OCI-LY3 (cell line): ENCODE measurements at regions not wholly inside any gene's neighbourhood (a gene's known extent, or its start where the extent isn't known, plus 50 kb on each side); places are given as distances from the start of the nearest gene placed in this dataset.
"Not testable (repeated sequence)": the region's sequence is repeated elsewhere in the genome, so short reads cannot be mapped to it uniquely, and the experiment has no call there.

Experiments used
- H2AFZ ChIP-seq: fragments of 200-600, 300-600 bp; shearing (Covaris generic); 2 replicates; pipeline ENCODE4 v1.6.0; 2014; ENCODE audit warnings: antibody characterized with exemption, low read depth, low read length
- H3K27ac ChIP-seq: fragments of 200-600, 300-600 bp; sonication (generic); 2 replicates; pipeline ENCODE4 v1.5.1; 2014; ENCODE audit warnings: mild to moderate bottlenecking, low read length, moderate library complexity, mixed read lengths
- H3K27me3 ChIP-seq: fragments of 200-600, 300-600 bp; sonication (generic); 2 replicates; pipeline ENCODE4 v1.6.1; 2014; ENCODE audit warnings: low read depth, low read length, mixed read lengths
- H3K36me3 ChIP-seq: fragments of 200-600, 300-600 bp; sonication (generic); replicated peaks from 2 replicates; pipeline ENCODE3; 2014; ENCODE audit warnings: low read depth, low read length, mixed read lengths
- H3K4me1 ChIP-seq: fragments of 300-600, 200-600 bp; sonication (generic); 2 replicates; pipeline ENCODE4 v1.6.1; 2014; ENCODE audit warnings: low read length, mixed read lengths
- H3K4me2 ChIP-seq: fragments of 200-600, 300-600 bp; sonication (generic); 2 replicates; pipeline ENCODE4 v1.6.1; 2014; ENCODE audit warnings: low read length, mixed read lengths
- H3K4me3 ChIP-seq: fragments of 300-600, 200-600 bp; sonication (generic); 2 replicates; pipeline ENCODE4 v1.5.1; 2014; ENCODE audit warnings: antibody characterized with exemption, mild to moderate bottlenecking, low read length, moderate library complexity
- H3K79me2 ChIP-seq: fragments of 300-600, 200-600 bp; shearing (Covaris generic); 2 replicates; pipeline ENCODE4 v1.6.1; 2014; ENCODE audit warnings: mild to moderate bottlenecking, low read length, mixed read lengths
- H3K9ac ChIP-seq: fragments of 300-600, 200-600 bp; shearing (Covaris generic); 2 replicates; pipeline ENCODE4 v1.6.0; 2014; ENCODE audit warnings: mild to moderate bottlenecking, low read length, moderate library complexity
- H3K9me3 ChIP-seq: fragments of 200-600, 300-600 bp; shearing (Covaris generic); 2 replicates; pipeline ENCODE4 v1.6.1; 2014; ENCODE audit warnings: low read length, mixed read lengths; ENCODE audit not compliant: insufficient read depth
- H4K20me1 ChIP-seq: fragments of 200-600, 300-600 bp; sonication (generic); 2 replicates; pipeline ENCODE4 v1.6.1; 2016; ENCODE audit warnings: low read length, mixed read lengths; ENCODE audit not compliant: insufficient read depth
- EZH2phosphoT487 ChIP-seq: fragments of 200-600 bp; shearing (Covaris generic); IDR thresholded peaks from 2 replicates; pipeline ENCODE4 v1.6.1; 2018; ENCODE audit warnings: antibody characterized with exemption, mixed run types, low read depth
- TF ChIP-seq, protein P1 (sequence below): fragments of 200-600, 300-600 bp; sonication (generic); IDR thresholded peaks from 2 replicates; pipeline ENCODE4 v1.5.1; 2014; ENCODE audit warnings: antibody characterized with exemption, low read length, low read depth

DNA sequence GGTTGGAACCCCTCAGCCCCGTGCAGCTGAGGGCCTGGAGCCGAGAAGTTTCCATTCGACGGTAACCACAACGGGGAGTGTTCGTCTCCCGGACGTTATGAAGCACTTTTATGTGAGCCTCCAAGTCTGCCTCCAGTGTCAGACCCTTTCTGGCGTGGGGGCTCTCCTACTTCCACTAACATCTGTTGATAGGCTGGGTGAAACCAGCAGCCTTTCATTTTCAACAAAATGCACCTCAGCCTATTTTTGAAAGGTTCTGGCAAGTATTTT, 257.4 kb downstream of the THBS2 start:
- no peaks in the 10 kb centered on the region for H3K27me3 ChIP-seq
- H2AFZ ChIP-seq = no peak overlapping the region
- no peak overlapping the region for H3K4me3 ChIP-seq
- H3K4me1 ChIP-seq = no peaks in the 10 kb centered on the region
- no peaks in the 10 kb centered on the region for H3K79me2 ChIP-seq
- H3K27ac ChIP-seq = no peak overlapping the region
- no peak overlapping the region for H3K9ac ChIP-seq
- TF ChIP-seq, protein P1, sequence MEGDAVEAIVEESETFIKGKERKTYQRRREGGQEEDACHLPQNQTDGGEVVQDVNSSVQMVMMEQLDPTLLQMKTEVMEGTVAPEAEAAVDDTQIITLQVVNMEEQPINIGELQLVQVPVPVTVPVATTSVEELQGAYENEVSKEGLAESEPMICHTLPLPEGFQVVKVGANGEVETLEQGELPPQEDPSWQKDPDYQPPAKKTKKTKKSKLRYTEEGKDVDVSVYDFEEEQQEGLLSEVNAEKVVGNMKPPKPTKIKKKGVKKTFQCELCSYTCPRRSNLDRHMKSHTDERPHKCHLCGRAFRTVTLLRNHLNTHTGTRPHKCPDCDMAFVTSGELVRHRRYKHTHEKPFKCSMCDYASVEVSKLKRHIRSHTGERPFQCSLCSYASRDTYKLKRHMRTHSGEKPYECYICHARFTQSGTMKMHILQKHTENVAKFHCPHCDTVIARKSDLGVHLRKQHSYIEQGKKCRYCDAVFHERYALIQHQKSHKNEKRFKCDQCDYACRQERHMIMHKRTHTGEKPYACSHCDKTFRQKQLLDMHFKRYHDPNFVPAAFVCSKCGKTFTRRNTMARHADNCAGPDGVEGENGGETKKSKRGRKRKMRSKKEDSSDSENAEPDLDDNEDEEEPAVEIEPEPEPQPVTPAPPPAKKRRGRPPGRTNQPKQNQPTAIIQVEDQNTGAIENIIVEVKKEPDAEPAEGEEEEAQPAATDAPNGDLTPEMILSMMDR = no peak
- no peak for TF ChIP-seq EZH2phosphoT487
- no peaks in the 10 kb centered on the region for H4K20me1 ChIP-seq
- H3K4me2 ChIP-seq = no peak overlapping the region
- H3K36me3 ChIP-seq = no peaks in the 10 kb centered on the region
- H3K9me3 ChIP-seq = no peaks in the 10 kb centered on the region

GRCh38 chr6:168995526-168996355, 257.9 kb downstream of the THBS2 start:
- Histone ChIP-seq H4K20me1 (no peaks in the 10 kb centered on the region), H3K4me2 (no peak overlapping the region), H3K9me3 (no peaks in the 10 kb centered on the region), H3K36me3 (no peaks in the 10 kb centered on the region), H3K27me3 (no peaks in the 10 kb centered on the region), H3K79me2 (no peaks in the 10 kb centered on the region), H2AFZ (no peak overlapping the region), H3K4me3 (no peak overlapping the region), H3K4me1 (no peaks in the 10 kb centered on the region), H3K27ac (no peak overlapping the region), H3K9ac (no peak overlapping the region)
- TF ChIP-seq, protein P1 = no peak
- TF ChIP-seq EZH2phosphoT487 = no peak

- TF ChIP-seq EZH2phosphoT487 = no peak
- TF ChIP-seq, protein P1 = no peak
- Histone ChIP-seq H3K36me3 (no peaks in the 10 kb centered on the region), H3K9ac (no peak overlapping the region), H3K27me3 (no peaks in the 10 kb centered on the region), H4K20me1 (no peaks in the 10 kb centered on the region), H3K4me3 (no peak overlapping the region), H3K4me1 (no peaks in the 10 kb centered on the region), H3K4me2 (no peak overlapping the region), H2AFZ (no peak overlapping the region), H3K79me2 (no peaks in the 10 kb centered on the region), H3K9me3 (no peaks in the 10 kb centered on the region), H3K27ac (no peak overlapping the region)
These were observed 258.7 kb downstream of the THBS2 start for GRCh38 chr6:168994956-168995355.

- Histone ChIP-seq H2AFZ (no peak overlapping the region), H3K27ac (no peak overlapping the region), H3K9ac (no peak overlapping the region), H3K27me3 (no peaks in the 10 kb centered on the region), H3K36me3 (no peaks in the 10 kb centered on the region), H3K79me2 (no peaks in the 10 kb centered on the region), H3K4me2 (no peak overlapping the region), H3K4me3 (no peak overlapping the region), H3K4me1 (no peaks in the 10 kb centered on the region), H3K9me3 (no peaks in the 10 kb centered on the region), H4K20me1 (no peaks in the 10 kb centered on the region)
- TF ChIP-seq, protein P1 = no peak
- TF ChIP-seq EZH2phosphoT487 = no peak
These were observed 261.1 kb downstream of the THBS2 start for GRCh38 chr6:168992446-168993144.

DNA sequence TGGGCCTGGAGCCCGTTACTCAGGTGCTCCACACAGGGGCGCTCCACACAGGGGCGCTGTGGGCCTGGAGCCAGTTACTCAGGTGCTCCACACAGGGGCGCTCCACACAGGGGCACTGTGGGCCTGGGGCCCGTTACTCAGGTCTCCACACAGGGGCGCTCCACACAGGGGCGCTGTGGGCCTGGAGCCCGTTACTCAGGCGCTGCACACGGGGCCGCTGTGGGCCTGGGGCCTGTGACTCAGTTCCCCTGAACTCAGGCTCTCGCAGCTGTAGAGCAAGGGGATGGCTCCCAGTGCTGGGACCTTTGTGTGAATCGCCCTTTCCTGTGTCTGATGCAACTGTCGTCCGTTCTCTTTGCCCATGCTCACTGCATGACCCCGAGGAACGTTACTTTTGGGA, 262.0 kb downstream of the THBS2 start:
- H3K27ac ChIP-seq, H3K79me2 ChIP-seq: not testable (repeated sequence)

More for the DNA sequence above, 262.0 kb downstream of the THBS2 start:
- not testable (repeated sequence) for H3K4me1 ChIP-seq, H3K36me3 ChIP-seq, H3K9me3 ChIP-seq, H3K4me3 ChIP-seq, H3K27me3 ChIP-seq, H3K9ac ChIP-seq, H3K4me2 ChIP-seq, H4K20me1 ChIP-seq, H2AFZ ChIP-seq
